NCI-H1092 treated with DMSO at 0.1 percent for 48 hours (cell line): ENCODE measurements at regions not wholly inside any gene's neighbourhood (a gene's known extent, or its start where the extent isn't known, plus 50 kb on each side); places are given as distances from the start of the nearest gene placed in this dataset.

Experiments used
- DNase-seq: peaks from one replicate; lab custom pipeline; 2025; lab: John Stamatoyannopoulos, UW

DNA sequence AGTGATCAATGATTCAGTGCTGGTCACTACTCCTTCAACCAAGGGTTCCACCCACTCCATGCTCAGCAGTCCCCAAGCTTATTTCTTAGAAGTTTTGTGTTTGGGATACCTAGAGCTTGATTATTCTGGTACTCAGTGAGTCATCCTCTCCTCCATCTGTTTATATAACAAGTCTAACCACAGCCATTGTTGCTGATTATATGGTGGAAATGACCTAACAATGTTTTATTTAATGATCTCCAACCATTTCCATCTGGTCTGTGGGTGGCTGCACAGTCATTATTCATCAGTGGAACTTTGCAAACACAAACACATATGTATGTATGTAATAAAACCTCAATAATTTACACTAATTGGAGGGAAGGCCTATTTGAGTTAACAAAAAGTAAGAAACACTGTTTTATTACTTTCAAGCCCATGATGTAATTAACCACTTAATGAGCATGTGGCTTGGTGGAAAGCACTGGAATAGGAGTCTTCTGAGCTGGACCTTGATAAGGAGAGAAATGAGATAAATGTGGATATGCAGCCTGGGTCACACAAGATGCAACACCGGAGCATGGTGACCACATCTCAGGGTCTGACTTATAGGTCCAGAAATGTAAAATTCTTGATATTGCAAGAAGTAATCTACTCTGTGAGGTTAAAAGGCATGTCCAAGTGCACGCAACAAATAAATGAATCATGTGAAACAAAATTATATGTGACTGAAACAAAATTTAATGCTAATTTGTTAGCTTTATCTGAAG, 99.0 kb upstream of the WLS start:
- DNase-seq, result no peak

DNA sequence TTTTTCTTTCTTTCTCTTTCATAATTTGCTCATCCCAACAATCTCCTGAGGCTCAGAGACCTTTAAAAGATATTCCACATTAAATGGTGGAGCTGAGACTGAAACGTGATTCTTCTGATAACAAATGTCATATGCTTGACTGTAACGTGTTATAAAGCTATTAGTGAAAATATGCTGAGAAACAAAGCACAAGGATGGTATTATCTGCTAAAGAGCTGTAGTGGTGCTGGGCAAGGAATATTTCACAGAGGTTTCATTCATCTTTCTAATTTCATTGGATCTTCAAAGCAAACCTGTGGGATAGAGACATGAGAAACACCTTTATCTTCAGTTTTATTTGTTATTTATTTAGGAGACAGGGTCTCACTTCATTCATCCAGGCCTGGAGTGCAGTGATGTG, 98.1 kb upstream of the WLS start:
- DNase-seq, result no peak

GRCh38 chr1:68329096-68329835, 96.9 kb upstream of the WLS start:
- no peak for DNase-seq

- no peak for DNase-seq
Observed at GRCh38 chr1:68328490-68328889, 96.2 kb upstream of the WLS start.

DNA sequence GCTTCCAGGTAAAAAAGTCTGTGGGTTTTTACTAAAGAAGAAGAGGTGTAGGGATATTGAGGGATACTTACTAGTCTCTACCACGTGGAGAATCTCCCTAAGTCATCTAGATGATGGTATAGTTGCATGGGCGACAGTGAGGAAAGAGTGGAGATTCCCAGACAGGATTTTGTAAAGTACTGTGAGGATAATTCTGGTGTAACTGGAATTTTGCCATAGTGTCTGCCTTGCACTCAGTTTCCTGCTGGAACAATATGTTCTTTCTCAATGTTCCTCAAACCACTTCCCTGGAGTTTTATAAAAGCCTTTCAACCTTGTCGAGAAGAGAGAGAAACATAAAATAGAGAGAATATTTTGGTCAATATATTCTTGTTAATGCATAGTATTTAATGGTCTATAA, 95.1 kb upstream of the WLS start:
- DNase-seq, result no peak

GRCh38 chr1:68326481-68326880, 94.2 kb upstream of the WLS start:
- no peak for DNase-seq

DNA sequence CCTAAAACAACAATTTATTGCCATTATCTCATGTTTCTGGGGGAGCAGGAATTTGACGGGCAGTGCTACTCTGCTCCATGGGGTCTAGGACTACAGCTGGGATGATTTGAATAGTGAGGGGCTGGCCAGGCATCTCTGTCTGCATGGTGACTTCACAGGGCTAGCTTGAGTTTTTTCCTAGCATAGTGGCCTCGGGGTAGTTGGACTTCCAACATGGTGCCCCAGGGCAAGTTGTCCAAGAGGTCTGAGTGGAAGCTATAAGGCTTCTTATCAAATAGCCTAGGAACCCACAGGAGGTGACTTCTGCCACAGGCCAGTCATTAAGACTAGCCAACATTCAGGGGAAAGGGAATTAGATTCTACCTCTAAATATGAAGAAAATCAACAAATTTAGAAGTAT, 92.0 kb upstream of the WLS start:
- DNase-seq, result no peak

DNA sequence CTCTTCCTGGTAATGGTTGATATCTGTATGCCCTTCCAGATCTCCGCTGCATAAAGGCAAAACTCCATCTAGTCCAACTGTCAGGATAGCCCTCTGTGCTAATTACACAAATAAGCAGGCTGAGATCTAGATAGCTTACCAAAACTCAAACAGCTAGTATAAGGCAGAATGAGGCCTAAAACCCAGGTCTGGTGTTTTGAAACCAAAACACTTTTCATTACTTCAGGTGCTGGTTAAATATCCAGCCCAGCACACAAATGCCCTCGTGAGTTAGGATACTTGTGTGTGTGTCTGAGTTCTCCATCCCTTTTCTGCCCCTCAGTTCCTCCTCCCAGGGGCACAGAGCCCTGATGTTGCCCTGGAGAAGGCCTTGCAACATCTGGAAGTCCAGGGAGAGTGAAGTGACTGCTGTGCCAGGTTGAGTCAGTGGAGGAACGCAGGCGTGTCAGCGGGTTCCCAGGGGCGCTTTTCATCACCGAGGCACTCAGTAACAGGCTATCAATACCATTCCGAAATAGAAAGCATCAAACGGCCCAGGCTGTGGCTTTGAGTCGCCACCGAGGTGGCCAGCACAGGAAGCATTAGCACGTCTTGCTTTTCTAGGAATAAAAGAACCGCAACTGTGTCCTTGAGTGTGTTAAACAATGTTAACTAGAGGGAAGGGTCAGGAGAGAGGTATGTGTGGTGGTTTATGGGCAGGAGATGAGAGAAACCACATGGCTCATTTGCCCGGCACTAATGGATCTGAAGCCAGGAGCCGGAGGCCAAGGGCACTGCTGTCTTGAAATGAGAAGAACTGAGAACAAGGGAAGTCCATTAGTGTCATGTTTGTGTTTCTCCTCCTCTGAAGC, 90.7 kb upstream of the WLS start:
- no peak for DNase-seq

- DNase-seq, result no peak
Observed at GRCh38 chr1:68322096-68322495, 89.8 kb upstream of the WLS start.

GRCh38 chr1:68321084-68321685, 88.9 kb upstream of the WLS start:
- DNase-seq, result peak; percentile 54

GRCh38 chr1:68320349-68320748, 88.0 kb upstream of the WLS start:
- DNase-seq, result no peak

- no peak for DNase-seq
Observed at GRCh38 chr1:68319907-68320306, 87.6 kb upstream of the WLS start.

DNA sequence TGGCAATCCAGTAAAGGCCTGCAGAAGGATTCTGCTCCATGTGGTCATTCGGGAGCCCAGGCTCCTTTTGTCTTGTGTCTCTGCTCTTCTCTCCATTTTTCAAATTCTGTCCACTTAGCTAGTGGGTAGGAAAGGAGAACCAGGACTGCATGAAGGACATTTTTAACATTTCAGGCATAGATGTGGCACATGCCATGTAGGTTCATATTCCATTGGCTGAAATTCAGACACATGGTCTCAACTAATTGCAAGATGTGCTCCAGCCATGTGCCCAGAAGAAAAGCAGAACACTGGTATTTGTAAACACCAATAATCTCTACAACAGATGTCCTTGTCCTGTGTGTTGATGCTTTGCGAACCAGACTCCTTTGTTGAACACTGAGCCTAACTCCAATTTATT, 85.2 kb upstream of the WLS start:
- no peak for DNase-seq

- peak; percentile 94 for DNase-seq
Observed at GRCh38 chr1:68314151-68314780, 81.9 kb upstream of the WLS start.

GRCh38 chr1:68313735-68314134, 81.4 kb upstream of the WLS start:
- peak; percentile 95 for DNase-seq

DNA sequence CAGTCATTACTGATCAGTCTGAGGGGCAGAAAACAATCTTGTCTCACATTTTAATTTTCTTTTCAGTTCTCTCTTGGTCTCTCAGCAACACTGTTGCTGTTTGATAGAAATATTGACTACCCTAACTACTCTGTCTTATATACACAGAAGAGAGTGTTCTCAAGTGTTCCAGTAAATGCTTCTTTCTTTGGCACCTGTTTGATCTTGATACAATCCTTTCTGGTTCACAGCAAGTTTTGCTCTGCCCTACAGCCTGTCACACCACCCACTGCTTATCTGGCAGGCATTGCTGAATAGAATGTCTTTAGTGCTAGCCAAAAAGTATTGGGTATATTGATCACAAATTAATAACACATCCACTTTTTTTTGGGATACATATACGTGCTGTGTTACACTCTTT, 75.7 kb upstream of the WLS start:
- DNase-seq, result peak; percentile 17

DNA sequence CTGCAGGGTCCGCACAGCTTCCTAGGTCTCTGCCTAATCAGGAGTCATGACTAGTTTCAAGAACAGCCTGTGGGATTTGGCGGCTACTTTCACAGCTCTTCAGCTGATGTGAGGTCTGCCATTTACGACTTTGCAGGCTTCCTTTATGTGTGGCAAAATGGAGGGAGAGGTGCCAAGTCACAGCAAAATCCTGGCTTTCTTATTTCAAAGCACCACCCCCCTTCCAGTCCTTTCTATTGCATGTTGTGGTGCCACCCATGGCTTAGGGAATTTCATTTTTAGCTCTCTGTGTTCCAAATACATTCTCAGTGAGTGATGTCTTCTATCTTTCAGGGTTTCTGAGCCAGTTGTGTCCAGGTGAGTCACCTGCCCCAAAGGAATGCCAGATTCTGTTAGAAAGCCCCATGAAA, 75.1 kb upstream of the WLS start:
- DNase-seq, result no peak

- DNase-seq, result no peak
Observed at GRCh38 chr1:68301471-68302001, 69.2 kb upstream of the WLS start.

GRCh38 chr1:68294367-68295066, 62.2 kb upstream of the WLS start:
- DNase-seq, result no peak

- no peak for DNase-seq
Observed at GRCh38 chr1:68293609-68294366, 61.5 kb upstream of the WLS start.
